Ovary (tissue), 3 donors: ENCODE measurements at regions not wholly inside any gene's neighbourhood (a gene's known extent, or its start where the extent isn't known, plus 50 kb on each side); places are given as distances from the start of the nearest gene placed in this dataset.

Experiments
- CTCF ChIP-seq, 3 donors: fragments of 450-650 bp in 2 of 3; fragments of 200-600 bp in 1 of 3; IDR thresholded peaks; one replicate each; pipeline versions ENCODE4 v1.5.1 to v1.8.0; 2016 to 2022; ENCODE audit warnings: antibody characterized with exemption in 3 of 3, mild to moderate bottlenecking in 1 of 3
- EP300 ChIP-seq: sonication (generic); formaldehyde crosslinking; IDR thresholded peaks from one replicate; pipeline ENCODE4 v1.6.1; 2017; ENCODE audit warnings: antibody characterized with exemption
- POLR2A ChIP-seq: fragments of 450-650 bp; IDR thresholded peaks from one replicate; pipeline ENCODE4 v1.6.1; 2017; ENCODE audit warnings: antibody characterized with exemption, mild to moderate bottlenecking, moderate library complexity
- donor health status: DM: no; HTN: no; CAD: no.

GRCh38 chr2:156935616-156936015, 321.9 kb upstream of the GALNT5 start:
- TF ChIP-seq POLR2A, result no peak
- no peak for TF ChIP-seq EP300
- no peak for TF ChIP-seq CTCF (IDR thresholded peaks at IDR 0.05)
